ENCODE measurements at regions not wholly inside any gene's neighbourhood (a gene's known extent, or its start where the extent isn't known, plus 50 kb on each side); places are given as distances from the start of the nearest gene placed in this dataset.

- H2BK20ac ChIP-seq (ENCODE audit: low read length), result no peak overlapping the region
- H3K27ac ChIP-seq (ENCODE audit: low read depth, low read length), result no peak overlapping the region
- no peaks in the 10 kb centered on the region for H3K9me3 ChIP-seq (ENCODE audit: insufficient read depth in 2 of 2, low read depth in 1 of 2, low read length in 1 of 2)
- H3K14ac ChIP-seq (ENCODE audit: insufficient read length), result no peak overlapping the region
- TF ChIP-seq KDM4A (IDR thresholded peaks at IDR 0.05; ENCODE audit: low read depth, low read length, severe bottlenecking) (no peak), CHD2 (IDR thresholded peaks at IDR 0.05; ENCODE audit: low read length) (no peak), RBBP5 (IDR thresholded peaks at IDR 0.05; ENCODE audit: borderline replicate concordance, low read depth, low read length) (no peak), POU5F1 (IDR thresholded peaks at IDR 0.05; ENCODE audit: low read depth, low read length) (no peak), RAD21 (IDR thresholded peaks at IDR 0.05 in 1 of 2, conservative IDR thresholded peaks at IDR 0.05 in 1 of 2; ENCODE audit: low read depth in 2 of 2, low read length in 2 of 2) (no peak), ASH2L (IDR thresholded peaks at IDR 0.05; ENCODE audit: low read length) (no peak), MAX (IDR thresholded peaks at IDR 0.05) (no peak), EP300 (IDR thresholded peaks at IDR 0.05; ENCODE audit: borderline replicate concordance in 1 of 2, low read depth in 2 of 2, low read length in 2 of 2) (no peak), GABPA (IDR thresholded peaks at IDR 0.05; ENCODE audit: borderline replicate concordance, insufficient read depth, low read length) (no peak), CBX5 (IDR thresholded peaks at IDR 0.05; ENCODE audit: low read depth, low read length) (no peak), SP4 (IDR thresholded peaks at IDR 0.05; ENCODE audit: low read length) (no peak), SIN3A (conservative IDR thresholded peaks at IDR 0.05 in 1 of 2, IDR thresholded peaks at IDR 0.05 in 1 of 2; ENCODE audit: low read depth in 1 of 2, low read length in 2 of 2) (no peak), SRF (IDR thresholded peaks at IDR 0.05; ENCODE audit: low read depth, low read length) (no peak), SAP30 (IDR thresholded peaks at IDR 0.05; ENCODE audit: insufficient read depth, insufficient replicate concordance, low read length) (no peak)
- no peak for DNase-seq (ENCODE audit: low read depth in 1 of 2, low spot score in 2 of 2)
- no peak overlapping the region for H3K4me2 ChIP-seq (ENCODE audit: insufficient read depth in 1 of 2, low read depth in 2 of 2, low read length in 2 of 2)
- H2BK15ac ChIP-seq (ENCODE audit: low read length), result no peak overlapping the region
- no peak overlapping the region for H4K91ac ChIP-seq (replicated peaks; ENCODE audit: insufficient read length, low read length)
- no peak overlapping the region for H3K9ac ChIP-seq (replicated peaks in 1 of 4; ENCODE audit: extremely low read depth in 1 of 4, low read depth in 3 of 4, low read length in 3 of 4)
- no peaks in the 10 kb centered on the region for H3K79me2 ChIP-seq (ENCODE audit: control insufficient read depth in 1 of 2, insufficient read depth in 2 of 2, low read length in 2 of 2)
- no peak overlapping the region for H3K56ac ChIP-seq (replicated peaks; ENCODE audit: insufficient read length, low read depth, low read length)
- no peak overlapping the region for H3K4ac ChIP-seq (replicated peaks; ENCODE audit: insufficient read length, low read depth, low read length)
- FAIRE-seq, result no peak
- H4K5ac ChIP-seq (ENCODE audit: insufficient read length, low read depth, low read length), result no peak overlapping the region
- no peak overlapping the region for H3K4me3 ChIP-seq (ENCODE audit: extremely low read depth in 1 of 4, insufficient read depth in 2 of 4, low read depth in 3 of 4, low read length in 4 of 4)
- no peak overlapping the region for H2BK12ac ChIP-seq (ENCODE audit: low read depth, low read length)
- H2AFZ ChIP-seq (ENCODE audit: low read length), result no peak overlapping the region
- no peaks in the 10 kb centered on the region for H3K23me2 ChIP-seq (ENCODE audit: low read depth, low read length)
- POLR2A ChIA-PET (ENCODE audit: partially characterized antibody), result no interaction called here
- no peaks in the 10 kb centered on the region for H3K36me3 ChIP-seq (ENCODE audit: control insufficient read depth in 2 of 4, insufficient read depth in 4 of 4, low read length in 3 of 4)
- CTCF ChIA-PET (ENCODE audit: partially characterized antibody), result interaction anchor here (0.8 to 5.1 kb wide), 7 partner anchors 204 to 391 kb away, joined by 3 to 26 read pairs (median 4); no protein-coding TSS in a partner anchor
- H2BK5ac ChIP-seq (ENCODE audit: low read depth, low read length), result no peak overlapping the region
- no peak overlapping the region for H3K18ac ChIP-seq (ENCODE audit: extremely low read depth, low read length)
- no peak overlapping the region for H3K23ac ChIP-seq (ENCODE audit: insufficient read length)
- no peaks in the 10 kb centered on the region for H3K4me1 ChIP-seq (replicated peaks in 1 of 4; ENCODE audit: control insufficient read depth in 3 of 4, insufficient read depth in 4 of 4, low read length in 3 of 4)
- no peaks in the 10 kb centered on the region for H3K27me3 ChIP-seq (replicated peaks in 1 of 4; ENCODE audit: control insufficient read depth in 3 of 4, extremely low read depth in 1 of 4, insufficient read depth in 3 of 4, low read length in 3 of 4)
- no peaks in the 10 kb centered on the region for H3K79me1 ChIP-seq (ENCODE audit: low read depth, low read length)
- H4K20me1 ChIP-seq (replicated peaks in 1 of 2; ENCODE audit: control insufficient read depth in 1 of 2, insufficient read depth in 2 of 2, low read length in 2 of 2), result no peaks in the 10 kb centered on the region
- no peak overlapping the region for H2BK120ac ChIP-seq (replicated peaks; ENCODE audit: low read depth, low read length)
- H4K8ac ChIP-seq (ENCODE audit: extremely low read depth, insufficient read depth, low read length), result no peak overlapping the region
- no peak overlapping the region for H2AK5ac ChIP-seq (ENCODE audit: low read depth, low read length)
These were observed 76.8 kb downstream of the ATP6V1G3 start for GRCh38 chr1:198463709-198464108.

Data from H1 (cell line).